GM13976 (cell line): ENCODE measurements at regions not wholly inside any gene's neighbourhood (a gene's known extent, or its start where the extent isn't known, plus 50 kb on each side); places are given as distances from the start of the nearest gene placed in this dataset.
"Not testable (repeated sequence)": the region's sequence is repeated elsewhere in the genome, so short reads cannot be mapped to it uniquely, and the experiment has no call there.

Source experiments
- DNase-seq: peaks from one replicate; pipeline ENCODE4 v3.0.0; 2012; ENCODE audit warnings: low spot score
- in situ Hi-C: fragments of 300-500 bp; cut with MboI; formaldehyde crosslinking; loops from one replicate; pipeline ENCODE4 v1.12.0; 2022; ENCODE audit warnings: low sequenced_read_pairs, mixed read lengths, inconsistent platforms; ENCODE audit not compliant: unreplicated experiment
- TF ChIP-seq, protein P1 (sequence below): IDR thresholded peaks from 2 replicates; pipeline ENCODE4 v1.5.1; 2012; ENCODE audit warnings: borderline replicate concordance, mild to moderate bottlenecking; ENCODE audit not compliant: insufficient read depth; ENCODE audit errors: extremely low read depth, missing control alignments, control extremely low read depth

DNA sequence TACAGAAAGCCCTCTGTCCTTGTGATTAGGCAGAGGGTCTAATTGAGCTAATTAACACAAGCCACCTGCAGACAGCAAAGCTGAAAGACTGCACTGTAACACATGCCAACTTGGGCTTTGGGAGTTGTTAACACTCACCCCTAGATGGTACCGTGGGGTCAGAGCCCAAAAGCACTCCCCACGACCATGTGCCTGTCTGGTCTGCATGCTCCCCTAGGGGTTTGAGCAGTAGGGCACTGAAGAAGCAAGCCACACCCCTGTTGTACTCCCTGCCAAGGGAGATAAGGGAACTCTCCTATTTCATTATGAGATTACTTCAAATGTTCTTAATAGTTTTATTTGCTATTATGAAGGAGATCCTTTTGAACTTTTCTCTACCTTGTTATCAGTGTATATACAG is 560.1 kb upstream of the FSHR start:
- no peak for DNase-seq
- in situ Hi-C loops, result no loop called here
- TF ChIP-seq, protein P1, sequence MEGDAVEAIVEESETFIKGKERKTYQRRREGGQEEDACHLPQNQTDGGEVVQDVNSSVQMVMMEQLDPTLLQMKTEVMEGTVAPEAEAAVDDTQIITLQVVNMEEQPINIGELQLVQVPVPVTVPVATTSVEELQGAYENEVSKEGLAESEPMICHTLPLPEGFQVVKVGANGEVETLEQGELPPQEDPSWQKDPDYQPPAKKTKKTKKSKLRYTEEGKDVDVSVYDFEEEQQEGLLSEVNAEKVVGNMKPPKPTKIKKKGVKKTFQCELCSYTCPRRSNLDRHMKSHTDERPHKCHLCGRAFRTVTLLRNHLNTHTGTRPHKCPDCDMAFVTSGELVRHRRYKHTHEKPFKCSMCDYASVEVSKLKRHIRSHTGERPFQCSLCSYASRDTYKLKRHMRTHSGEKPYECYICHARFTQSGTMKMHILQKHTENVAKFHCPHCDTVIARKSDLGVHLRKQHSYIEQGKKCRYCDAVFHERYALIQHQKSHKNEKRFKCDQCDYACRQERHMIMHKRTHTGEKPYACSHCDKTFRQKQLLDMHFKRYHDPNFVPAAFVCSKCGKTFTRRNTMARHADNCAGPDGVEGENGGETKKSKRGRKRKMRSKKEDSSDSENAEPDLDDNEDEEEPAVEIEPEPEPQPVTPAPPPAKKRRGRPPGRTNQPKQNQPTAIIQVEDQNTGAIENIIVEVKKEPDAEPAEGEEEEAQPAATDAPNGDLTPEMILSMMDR, result no peak

- in situ Hi-C loops, result no loop called here
- DNase-seq, result no peak
- TF ChIP-seq, protein P1, result no peak
These were observed 548.4 kb upstream of the FSHR start for GRCh38 chr2:49702740-49703139.

- in situ Hi-C loops, result no loop called here
- no peak for DNase-seq
- TF ChIP-seq, protein P1, result no peak
These were observed 539.6 kb upstream of the FSHR start for GRCh38 chr2:49693961-49694360.

DNA sequence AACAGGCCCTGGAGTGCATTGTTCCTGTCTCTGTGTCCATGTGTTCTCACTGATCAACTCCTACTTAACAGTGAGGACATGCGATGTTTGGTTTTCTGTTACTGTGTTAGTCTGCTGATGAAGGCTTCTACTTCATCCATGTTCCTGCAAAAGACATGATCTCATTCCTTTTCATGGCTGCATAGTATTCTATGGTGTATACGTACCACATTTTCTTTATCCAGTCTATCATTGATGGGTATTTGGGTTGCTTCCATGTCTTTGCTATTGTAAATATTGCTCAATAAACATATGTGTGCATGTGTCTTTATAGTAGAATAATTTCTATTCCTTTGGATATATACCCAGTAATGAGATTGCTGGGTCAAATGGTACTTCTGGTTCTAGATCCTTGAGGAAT is 537.7 kb upstream of the FSHR start:
- DNase-seq, in situ Hi-C loops: not testable (repeated sequence)

- TF ChIP-seq, protein P1, result no peak
- in situ Hi-C loops, result no loop called here
- no peak for DNase-seq
These were observed 533.6 kb upstream of the FSHR start for GRCh38 chr2:49687918-49688317.

- in situ Hi-C loops, result no loop called here
- no peak for DNase-seq
- TF ChIP-seq, protein P1, result no peak
These were observed 532.7 kb upstream of the FSHR start for GRCh38 chr2:49686897-49687442.

DNA sequence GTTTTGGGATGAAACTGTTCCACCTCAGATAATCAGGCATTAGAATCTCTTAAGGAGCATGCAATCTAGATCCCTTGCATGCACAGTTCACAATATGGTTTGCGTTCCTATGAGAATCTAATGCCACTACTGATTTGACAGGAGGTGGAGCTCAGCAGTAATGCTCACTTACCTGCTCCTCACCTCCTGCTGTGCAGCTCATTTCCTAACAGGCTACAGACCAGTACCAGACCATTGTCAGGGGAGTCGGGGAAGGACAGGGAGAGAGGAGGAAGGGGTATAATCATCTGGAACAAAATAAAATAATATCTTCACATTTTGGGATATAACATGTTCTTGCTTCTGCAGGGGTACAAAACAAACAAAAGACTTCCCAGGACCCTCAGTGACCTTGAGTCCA is 532.0 kb upstream of the FSHR start:
- in situ Hi-C loops, result no loop called here
- DNase-seq, result no peak
- TF ChIP-seq, protein P1, result no peak
